ENCODE measurements at regions not wholly inside any gene's neighbourhood (a gene's known extent, or its start where the extent isn't known, plus 50 kb on each side); places are given as distances from the start of the nearest gene placed in this dataset.

GRCh38 chr19:32029235-32029634, 316.2 kb upstream of the ZNF507 start:
- no peak for TF ChIP-seq JUND (IDR thresholded peaks at IDR 0.05; ENCODE audit: low read depth)
- in situ Hi-C loops (cut with HindIII; ENCODE audit: low pct_unique_long_range_greater_than_20kb, low sequenced_read_pairs): no loop called here
- DNase-seq (ENCODE audit: low read depth in 1 of 2, low spot score in 1 of 2): no peak

DNA sequence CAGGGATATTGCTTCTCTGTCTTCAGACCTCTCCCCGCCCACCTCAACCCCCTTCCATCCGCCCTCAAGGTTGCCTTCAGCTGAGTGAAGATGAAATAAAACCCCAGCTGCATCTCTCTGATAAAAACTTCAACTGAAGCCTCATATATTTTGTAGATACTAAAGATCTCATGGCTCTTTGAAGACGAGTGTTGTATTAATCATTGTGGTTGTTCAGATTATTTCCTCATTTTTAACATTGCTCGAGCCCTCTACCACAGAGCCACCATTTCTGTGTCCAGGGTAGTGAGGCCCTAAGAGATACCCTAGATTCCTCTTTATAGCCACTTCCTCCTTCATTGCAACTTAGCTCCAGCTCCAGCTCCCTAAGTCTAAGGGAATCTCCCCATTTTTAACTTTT, 312.8 kb upstream of the ZNF507 start:
- DNase-seq (ENCODE audit: low read depth in 1 of 2, low spot score in 1 of 2): no peak
- no peak for TF ChIP-seq JUND (IDR thresholded peaks at IDR 0.05; ENCODE audit: low read depth)
- in situ Hi-C loops (cut with HindIII; ENCODE audit: low pct_unique_long_range_greater_than_20kb, low sequenced_read_pairs): no loop called here

GRCh38 chr19:32035626-32036025, 309.8 kb upstream of the ZNF507 start:
- no peak for DNase-seq (ENCODE audit: low read depth in 1 of 2, low spot score in 1 of 2)
- no peak for TF ChIP-seq JUND (IDR thresholded peaks at IDR 0.05; ENCODE audit: low read depth)

GRCh38 chr19:32038021-32038920, 307.1 kb upstream of the ZNF507 start:
- in situ Hi-C loops (cut with HindIII; ENCODE audit: low pct_unique_long_range_greater_than_20kb, low sequenced_read_pairs): no loop called here
- no peak for DNase-seq (ENCODE audit: low read depth in 1 of 2, low spot score in 1 of 2)
- no peak for TF ChIP-seq JUND (IDR thresholded peaks at IDR 0.05; ENCODE audit: low read depth)

More at GRCh38 chr19:32035626-32036025, 309.8 kb upstream of the ZNF507 start:
- in situ Hi-C loops (cut with HindIII; ENCODE audit: low pct_unique_long_range_greater_than_20kb, low sequenced_read_pairs): no loop called here

- in situ Hi-C loops (cut with HindIII; ENCODE audit: low pct_unique_long_range_greater_than_20kb, low sequenced_read_pairs): no loop called here
- no peak for TF ChIP-seq JUND (IDR thresholded peaks at IDR 0.05; ENCODE audit: low read depth)
- no peak for DNase-seq (ENCODE audit: low read depth in 1 of 2, low spot score in 1 of 2)
These were observed 306.4 kb upstream of the ZNF507 start for GRCh38 chr19:32038961-32039360.

DNA sequence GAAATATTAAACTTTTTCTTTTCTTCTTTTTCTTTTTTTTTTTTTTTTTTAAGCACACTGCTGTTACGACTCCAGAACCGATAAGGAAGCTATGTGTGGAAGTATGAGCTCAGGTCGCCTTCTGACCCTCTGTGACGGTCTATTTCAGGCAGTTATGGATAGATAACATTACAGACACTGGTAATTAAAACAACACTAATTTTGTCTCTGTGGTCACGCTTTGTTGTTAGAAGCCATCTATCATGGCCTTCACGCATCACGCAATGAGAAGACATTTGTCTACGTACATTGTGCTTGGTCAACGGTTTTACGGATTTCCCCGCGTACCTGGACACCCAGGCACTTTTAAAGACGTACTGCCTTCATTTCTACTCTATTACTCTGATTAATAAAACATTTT, 306.0 kb upstream of the ZNF507 start:
- TF ChIP-seq JUND (IDR thresholded peaks at IDR 0.05; ENCODE audit: low read depth): no peak
- in situ Hi-C loops (cut with HindIII; ENCODE audit: low pct_unique_long_range_greater_than_20kb, low sequenced_read_pairs): no loop called here

DNA sequence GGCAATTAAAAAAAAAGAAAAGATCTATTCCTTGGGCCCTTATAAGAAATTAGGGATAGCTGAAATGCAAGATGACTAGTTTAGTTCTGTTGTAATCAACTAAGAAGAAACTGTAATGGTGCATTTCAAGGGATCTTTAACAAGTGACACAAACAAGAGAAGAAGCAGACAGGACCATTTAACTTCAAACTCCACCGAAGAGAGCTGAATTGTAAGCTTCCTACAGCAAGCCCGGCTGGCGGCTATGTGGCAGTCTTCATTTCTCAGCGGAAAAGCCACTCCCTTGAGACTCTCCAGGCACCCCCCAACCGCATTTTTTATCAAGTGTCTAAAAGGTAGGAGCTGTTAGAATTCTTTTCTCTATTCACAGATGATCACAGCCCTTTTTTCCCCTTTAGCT, 305.2 kb upstream of the ZNF507 start:
- in situ Hi-C loops (cut with HindIII; ENCODE audit: low pct_unique_long_range_greater_than_20kb, low sequenced_read_pairs): no loop called here
- no peak for TF ChIP-seq JUND (IDR thresholded peaks at IDR 0.05; ENCODE audit: low read depth)
- DNase-seq (ENCODE audit: low read depth in 1 of 2, low spot score in 1 of 2): no peak

More for the DNA sequence above, 306.0 kb upstream of the ZNF507 start:
- DNase-seq (ENCODE audit: low read depth in 1 of 2, low spot score in 1 of 2): no peak

DNA sequence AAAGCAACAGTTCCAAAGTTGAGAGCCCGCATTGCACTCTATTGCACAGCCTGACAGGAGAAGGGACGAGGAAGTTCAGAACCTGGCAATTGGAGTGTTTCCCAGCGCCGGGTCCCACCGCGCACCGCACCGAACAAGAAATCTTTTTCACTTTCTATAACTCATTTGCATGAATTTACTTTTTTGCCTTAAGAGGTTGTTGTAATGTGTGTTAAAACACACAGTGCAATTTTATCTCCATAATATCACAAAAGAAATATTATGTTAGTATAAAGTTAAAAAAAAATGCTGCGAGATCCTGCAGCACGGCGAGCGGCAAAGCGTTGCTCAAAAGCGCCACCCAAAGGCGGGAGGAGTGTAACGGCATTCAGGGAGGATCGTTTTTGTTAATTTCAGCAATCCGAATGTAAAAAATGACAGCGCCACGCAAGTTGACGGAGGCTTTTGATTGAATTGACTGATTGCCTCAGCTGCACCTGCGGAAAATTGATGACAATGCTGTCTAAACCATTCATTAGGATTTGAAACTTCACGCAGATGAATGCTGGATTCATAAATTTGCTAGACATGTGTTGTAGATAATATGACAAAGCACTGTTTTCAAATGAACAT, 303.6 kb upstream of the ZNF507 start:
- peak in 1 of 2 experiments; percentile 6 for DNase-seq (ENCODE audit: low read depth in 1 of 2, low spot score in 1 of 2)
- TF ChIP-seq JUND (IDR thresholded peaks at IDR 0.05; ENCODE audit: low read depth): no peak
- in situ Hi-C loops (cut with HindIII; ENCODE audit: low pct_unique_long_range_greater_than_20kb, low sequenced_read_pairs): no loop called here

- TF ChIP-seq JUND (IDR thresholded peaks at IDR 0.05; ENCODE audit: low read depth): no peak
- DNase-seq (ENCODE audit: low read depth in 1 of 2, low spot score in 1 of 2): no peak
- in situ Hi-C loops (cut with HindIII; ENCODE audit: low pct_unique_long_range_greater_than_20kb, low sequenced_read_pairs): no loop called here
These were observed 297.6 kb upstream of the ZNF507 start for GRCh38 chr19:32047788-32048187.

DNA sequence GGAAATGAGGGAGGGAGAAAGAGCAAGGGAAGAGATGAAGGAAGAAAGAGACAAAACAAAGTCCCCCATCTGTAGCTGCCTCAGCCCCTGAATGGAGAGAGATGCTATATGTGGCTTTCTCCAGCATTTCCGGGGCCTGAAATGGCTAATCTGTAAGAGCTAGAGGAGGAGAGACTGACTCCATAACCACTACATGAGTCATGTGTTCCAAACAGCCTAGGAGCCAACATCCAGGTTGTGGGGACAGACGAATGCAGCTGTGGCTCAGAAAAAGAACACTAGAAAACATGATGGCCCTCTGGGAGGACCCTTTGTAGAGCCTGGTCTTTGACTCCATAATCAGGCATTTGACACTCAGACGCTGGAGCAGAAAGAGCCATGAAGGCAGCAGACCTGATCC, 292.0 kb upstream of the ZNF507 start:
- in situ Hi-C loops (cut with HindIII; ENCODE audit: low pct_unique_long_range_greater_than_20kb, low sequenced_read_pairs): no loop called here
- no peak for DNase-seq (ENCODE audit: low read depth in 1 of 2, low spot score in 1 of 2)
- no peak for TF ChIP-seq JUND (IDR thresholded peaks at IDR 0.05; ENCODE audit: low read depth)

GRCh38 chr19:32053861-32054260, 291.5 kb upstream of the ZNF507 start:
- no peak for DNase-seq (ENCODE audit: low read depth in 1 of 2, low spot score in 1 of 2)
- in situ Hi-C loops (cut with HindIII; ENCODE audit: low pct_unique_long_range_greater_than_20kb, low sequenced_read_pairs): no loop called here
- no peak for TF ChIP-seq JUND (IDR thresholded peaks at IDR 0.05; ENCODE audit: low read depth)

DNA sequence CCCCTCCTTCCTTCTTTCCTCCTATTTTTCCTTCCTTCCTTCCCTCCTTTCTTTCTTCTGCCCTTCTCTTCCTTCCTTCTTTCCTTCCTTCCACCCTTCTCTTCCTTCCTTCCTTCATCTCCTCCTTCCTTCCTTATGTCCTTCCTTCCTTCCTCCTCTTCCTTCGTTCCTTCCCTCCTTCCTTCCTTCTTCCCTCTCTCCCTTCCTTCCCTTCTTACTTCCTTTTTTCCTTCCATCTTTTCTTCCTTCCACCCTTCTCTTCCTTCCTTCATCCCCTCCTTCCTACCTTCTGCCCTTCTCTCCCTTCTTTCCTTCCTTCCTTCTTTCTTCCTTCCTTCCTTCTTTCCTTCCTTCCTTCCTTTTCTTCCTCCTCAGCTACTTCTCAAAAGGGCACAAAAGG, 287.3 kb upstream of the ZNF507 start:
- no peak for TF ChIP-seq JUND (IDR thresholded peaks at IDR 0.05; ENCODE audit: low read depth)
- DNase-seq (ENCODE audit: low read depth in 1 of 2, low spot score in 1 of 2): no peak
- in situ Hi-C loops (cut with HindIII; ENCODE audit: low pct_unique_long_range_greater_than_20kb, low sequenced_read_pairs): no loop called here

DNA sequence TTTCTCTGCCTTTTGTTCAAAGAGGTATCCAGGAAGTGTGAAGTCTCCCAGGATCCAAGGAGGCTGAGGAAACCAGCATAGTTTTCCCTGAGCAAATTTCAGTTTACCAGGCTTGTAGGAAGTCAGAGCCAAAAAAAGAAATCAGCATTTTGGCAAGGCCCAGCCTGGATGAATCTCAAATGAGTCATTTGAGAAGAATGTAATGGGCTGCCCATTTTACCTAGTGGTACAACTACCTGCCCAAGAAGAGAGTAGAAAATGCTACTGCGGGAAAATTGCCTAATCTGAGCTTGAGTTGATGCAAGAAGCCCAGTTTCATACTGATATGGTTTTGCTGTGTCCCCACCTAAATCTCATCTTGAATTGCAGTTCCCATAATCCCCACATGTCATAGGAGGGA, 284.1 kb upstream of the ZNF507 start:
- DNase-seq (ENCODE audit: low read depth in 1 of 2, low spot score in 1 of 2): no peak
- no peak for TF ChIP-seq JUND (IDR thresholded peaks at IDR 0.05; ENCODE audit: low read depth)
- in situ Hi-C loops (cut with HindIII; ENCODE audit: low pct_unique_long_range_greater_than_20kb, low sequenced_read_pairs): no loop called here

Measured in T47D (cell line).